HCT116 (cell line): ENCODE measurements at regions not wholly inside any gene's neighbourhood (a gene's known extent, or its start where the extent isn't known, plus 50 kb on each side); places are given as distances from the start of the nearest gene placed in this dataset.

ENCODE experiments used
- ATAC-seq: fragments of 200-7000 bp; cut with Tn5 transposase; 2 replicates; pipeline ENCODE4 v1.9.1; 2020; ENCODE audit warnings: mild to moderate bottlenecking, moderate library complexity
- BruUV-seq: library from RNA; stranded (reverse); fragments of 400-500 nt; replicated peaks from 2 replicates; lab custom pipeline; 2021; lab: Mats Ljungman, UMichigan
- CTCF ChIA-PET: fragments of 300-600 bp; sonication (Branson Sonifier 250); formaldehyde crosslinking; loops from one replicate; lab custom pipeline; 2021; ENCODE audit warnings: antibody characterized with exemption; lab: Charles Lee
- POLR2A ChIA-PET: fragments of 300-600, 350-600 bp; sonication (Branson Sonifier 250); formaldehyde crosslinking; loops from one replicate; lab custom pipeline; 2021; ENCODE audit warnings: antibody characterized with exemption; lab: Charles Lee
- RAD21 ChIA-PET, 2 experiments: fragments of 300-600 bp; sonication (Branson Sonifier 250); formaldehyde crosslinking; loops; one replicate each; lab custom pipeline; 2023; ENCODE audit warnings: low total read pairs in 2 of 2; ENCODE audit not compliant: uncharacterized antibody in 2 of 2, unreplicated experiment in 2 of 2, low non-redundant PET in 1 of 2; lab: Charles Lee
- DNase-seq: peaks from one replicate; pipeline ENCODE4 v3.0.0-alpha.2; 2010; ENCODE audit warnings: low read depth, low spot score
- H2AFZ ChIP-seq: fragments of 200-600 bp; shearing (Covaris generic), sonication (generic); 2 replicates; pipeline ENCODE4 v1.6.1; 2017; ENCODE audit warnings: low read depth, mixed run types, mixed read lengths, antibody characterized with exemption, low read length; ENCODE audit not compliant: poor library complexity, severe bottlenecking
- H3K27ac ChIP-seq: 2 replicates; pipeline ENCODE4 v1.5.1; 2012; ENCODE audit warnings: low read depth, low read length
- H3K27me3 ChIP-seq: fragments of 200-600 bp; sonication (generic); 2 replicates; pipeline ENCODE4 v1.6.1; 2016; ENCODE audit warnings: mixed run types, low read length, mixed read lengths; ENCODE audit not compliant: insufficient read depth
- H3K36me3 ChIP-seq, 2 experiments: fragments of 200-500 bp in 1 of 2; fragments of 200-600 bp in 1 of 2; sonication (Bioruptor generic) in 1 of 2; sonication (generic) in 1 of 2; 2 replicates each; pipeline versions ENCODE4 v1.5.1 to v1.6.1; 2014 to 2016; ENCODE audit warnings: low read length in 2 of 2, inconsistent platforms in 1 of 2, mixed read lengths in 1 of 2, mixed run types in 1 of 2; ENCODE audit not compliant: insufficient read depth in 2 of 2, control insufficient read depth in 1 of 2
- H3K4me1 ChIP-seq, 2 experiments: fragments of 200-600 bp in 1 of 2; sonication (generic) in 1 of 2; 2 replicates each; pipeline versions ENCODE4 v1.5.1 to v1.6.1; 2012 to 2017; ENCODE audit warnings: low read length in 2 of 2, inconsistent platforms in 1 of 2, mild to moderate bottlenecking in 1 of 2, mixed read lengths in 1 of 2, mixed run types in 1 of 2, moderate library complexity in 1 of 2; ENCODE audit not compliant: insufficient read depth in 2 of 2, control insufficient read depth in 1 of 2
- H3K4me2 ChIP-seq: fragments of 200-600 bp; sonication (generic); 2 replicates; pipeline ENCODE4 v1.6.1; 2017; ENCODE audit warnings: mixed run types, low read length, mixed read lengths
- H3K4me3 ChIP-seq, 2 experiments: fragments of 200-600 bp in 1 of 2; sonication (generic) in 1 of 2; replicated peaks in 1 of 2; 2 replicates each; pipeline ENCODE4 v1.5.1; 2011 to 2016; ENCODE audit warnings: low read length in 2 of 2, control low read depth in 1 of 2, low read depth in 1 of 2, mild to moderate bottlenecking in 1 of 2, mixed read lengths in 1 of 2, mixed run types in 1 of 2
- H3K79me2 ChIP-seq: fragments of 200-600 bp; sonication (generic); 2 replicates; pipeline ENCODE4 v1.6.1; 2017; ENCODE audit warnings: mild to moderate bottlenecking, mixed run types, low read length, moderate library complexity, mixed read lengths; ENCODE audit not compliant: insufficient read depth
- H3K9ac ChIP-seq: fragments of 200-600 bp; sonication (generic); 2 replicates; pipeline ENCODE4 v1.6.1; 2016; ENCODE audit warnings: low read length, mixed read lengths
- H3K9me2 ChIP-seq: fragments of 200-600 bp; sonication (generic), shearing (Covaris generic); 2 replicates; pipeline ENCODE4 v1.6.1; 2017; ENCODE audit warnings: mixed run types, mild to moderate bottlenecking, moderate library complexity; ENCODE audit not compliant: insufficient read depth
- H3K9me3 ChIP-seq, 2 experiments: fragments of 200-500 bp in 1 of 2; fragments of 200-600 bp in 1 of 2; sonication (Bioruptor generic) in 1 of 2; sonication (generic) in 1 of 2; 2 replicates each; pipeline ENCODE4 v1.6.1; 2014 to 2017; ENCODE audit warnings: low read length in 2 of 2, mixed read lengths in 2 of 2, inconsistent platforms in 1 of 2, low read depth in 1 of 2, mild to moderate bottlenecking in 1 of 2, mixed run types in 1 of 2, moderate library complexity in 1 of 2; ENCODE audit not compliant: control insufficient read depth in 1 of 2, insufficient read depth in 1 of 2
- H4K20me1 ChIP-seq: fragments of 200-600 bp; sonication (generic), shearing (Covaris generic); 2 replicates; pipeline ENCODE4 v1.6.1; 2017; ENCODE audit warnings: mixed run types, mild to moderate bottlenecking, moderate library complexity; ENCODE audit not compliant: insufficient read depth
- ELF1 ChIP-seq: IDR thresholded peaks from 2 replicates; pipeline ENCODE4 v1.6.1; 2012; ENCODE audit warnings: low read depth, borderline replicate concordance
- EZH2 ChIP-seq: fragments of 200-600 bp; sonication (generic); IDR thresholded peaks from 2 replicates; pipeline ENCODE4 v1.6.1; 2017; ENCODE audit warnings: antibody characterized with exemption, mixed run types
- EZH2phosphoT487 ChIP-seq: fragments of 200-600 bp; IDR thresholded peaks from 2 replicates; pipeline ENCODE4 v1.6.1; 2018; ENCODE audit warnings: antibody characterized with exemption, borderline replicate concordance
- FOSL1 ChIP-seq: IDR thresholded peaks from 2 replicates; pipeline ENCODE4 v1.6.1; 2012; ENCODE audit warnings: low read depth
- RAD21 ChIP-seq: IDR thresholded peaks from 2 replicates; pipeline ENCODE4 v1.6.1; 2012; ENCODE audit warnings: low read depth, mild to moderate bottlenecking
- YY1 ChIP-seq: IDR thresholded peaks from 2 replicates; pipeline ENCODE4 v1.6.1; 2011; ENCODE audit warnings: low read length, low read depth, moderate library complexity, mild to moderate bottlenecking; ENCODE audit not compliant: insufficient replicate concordance; ENCODE audit errors: extremely low read depth
- intact Hi-C: fragments of 100-400 bp; cut with micrococcal nuclease; formaldehyde crosslinking; loops from 2 replicates; pipeline ENCODE4 v1.10.0; 2022
- TF ChIP-seq, protein P1 (sequence below): IDR thresholded peaks from 2 replicates; pipeline ENCODE4 v1.6.1; 2012
- TF ChIP-seq, protein P2 (sequence below): IDR thresholded peaks from 2 replicates; pipeline ENCODE4 v1.6.1; 2011; ENCODE audit warnings: mild to moderate bottlenecking, low read length, moderate library complexity; ENCODE audit not compliant: insufficient replicate concordance; ENCODE audit errors: extremely low read depth
- TF ChIP-seq, protein P3 (sequence below): IDR thresholded peaks from 2 replicates; pipeline ENCODE4 v1.6.1; 2012

DNA sequence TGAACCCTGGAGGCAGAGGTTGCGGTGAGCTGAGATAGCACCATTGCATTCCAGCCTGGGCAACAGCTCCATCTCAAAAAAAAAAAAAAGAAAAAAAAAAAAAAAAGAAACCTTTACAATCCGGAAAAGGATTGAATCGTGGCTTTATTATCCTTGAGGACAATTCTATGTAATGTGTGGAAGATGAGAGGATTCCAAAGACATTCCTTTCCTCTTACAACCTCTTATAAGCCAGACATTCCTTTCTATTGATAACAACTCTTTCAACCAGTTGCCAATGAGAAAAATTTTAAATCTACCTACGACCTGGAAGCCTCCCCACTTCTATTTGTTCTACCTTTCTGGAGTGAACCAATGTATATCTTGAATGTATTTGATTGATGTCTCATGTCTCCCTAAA, 91.2 kb upstream of the EEF1E1 start (continued):
- TF ChIP-seq ELF1: no peak
- no peak for TF ChIP-seq FOSL1
- TF ChIP-seq, protein P1, sequence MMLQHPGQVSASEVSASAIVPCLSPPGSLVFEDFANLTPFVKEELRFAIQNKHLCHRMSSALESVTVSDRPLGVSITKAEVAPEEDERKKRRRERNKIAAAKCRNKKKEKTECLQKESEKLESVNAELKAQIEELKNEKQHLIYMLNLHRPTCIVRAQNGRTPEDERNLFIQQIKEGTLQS: no peak

DNA sequence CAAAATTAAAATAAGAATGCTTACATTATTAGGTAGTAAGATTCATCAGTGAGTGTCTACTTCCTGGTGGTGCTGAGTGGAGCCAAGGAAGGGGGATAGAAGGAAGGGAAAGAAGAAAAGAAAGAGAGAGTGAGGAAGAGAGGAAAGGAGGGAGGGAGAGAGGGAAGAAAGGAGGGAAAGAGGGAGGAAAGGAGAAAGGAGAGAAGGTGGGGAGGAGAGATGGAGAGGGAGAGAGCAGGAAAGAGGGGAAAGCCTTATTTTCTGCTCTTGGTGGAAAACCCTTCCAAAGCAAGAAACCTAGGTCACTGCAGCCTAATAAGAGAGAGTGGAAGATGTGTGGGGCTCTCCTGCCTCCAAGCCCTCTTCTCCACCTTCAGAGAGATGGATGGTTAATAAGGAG, 90.2 kb upstream of the EEF1E1 start:
- ChIA-PET CTCF (no interaction called here), POLR2A (no interaction called here), RAD21 (no interaction called here)
- Histone ChIP-seq H3K4me2 (no peak overlapping the region), H3K27me3 (no peaks in the 10 kb centered on the region), H3K36me3 (no peaks in the 10 kb centered on the region), H3K4me1 (no peaks in the 10 kb centered on the region), H3K27ac (no peak overlapping the region), H3K9me2 (no peaks in the 10 kb centered on the region), H2AFZ (no peak overlapping the region), H3K4me3 (no peak overlapping the region), H3K9ac (no peak overlapping the region), H4K20me1 (no peaks in the 10 kb centered on the region), H3K9me3 (no peaks in the 10 kb centered on the region), H3K79me2 (no peaks in the 10 kb centered on the region)
- ATAC-seq (no peak), DNase-seq (no peak)
- TF ChIP-seq, protein P2, sequence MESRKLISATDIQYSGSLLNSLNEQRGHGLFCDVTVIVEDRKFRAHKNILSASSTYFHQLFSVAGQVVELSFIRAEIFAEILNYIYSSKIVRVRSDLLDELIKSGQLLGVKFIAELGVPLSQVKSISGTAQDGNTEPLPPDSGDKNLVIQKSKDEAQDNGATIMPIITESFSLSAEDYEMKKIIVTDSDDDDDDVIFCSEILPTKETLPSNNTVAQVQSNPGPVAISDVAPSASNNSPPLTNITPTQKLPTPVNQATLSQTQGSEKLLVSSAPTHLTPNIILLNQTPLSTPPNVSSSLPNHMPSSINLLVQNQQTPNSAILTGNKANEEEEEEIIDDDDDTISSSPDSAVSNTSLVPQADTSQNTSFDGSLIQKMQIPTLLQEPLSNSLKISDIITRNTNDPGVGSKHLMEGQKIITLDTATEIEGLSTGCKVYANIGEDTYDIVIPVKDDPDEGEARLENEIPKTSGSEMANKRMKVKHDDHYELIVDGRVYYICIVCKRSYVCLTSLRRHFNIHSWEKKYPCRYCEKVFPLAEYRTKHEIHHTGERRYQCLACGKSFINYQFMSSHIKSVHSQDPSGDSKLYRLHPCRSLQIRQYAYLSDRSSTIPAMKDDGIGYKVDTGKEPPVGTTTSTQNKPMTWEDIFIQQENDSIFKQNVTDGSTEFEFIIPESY: no peak
- TF ChIP-seq RAD21 (no peak), EZH2phosphoT487 (no peak), ELF1 (no peak), EZH2 (no peak), YY1 (no peak)
- TF ChIP-seq, protein P3, sequence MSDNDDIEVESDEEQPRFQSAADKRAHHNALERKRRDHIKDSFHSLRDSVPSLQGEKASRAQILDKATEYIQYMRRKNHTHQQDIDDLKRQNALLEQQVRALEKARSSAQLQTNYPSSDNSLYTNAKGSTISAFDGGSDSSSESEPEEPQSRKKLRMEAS: no peak
- intact Hi-C loops: no loop called here
- no TSS peak for BruUV-seq
